Mononuclear cell (primary cell): ENCODE measurements at regions not wholly inside any gene's neighbourhood (a gene's known extent, or its start where the extent isn't known, plus 50 kb on each side); places are given as distances from the start of the nearest gene placed in this dataset.

ENCODE experiments used
- H3K27me3 ChIP-seq: 2 replicates; pipeline ENCODE4 v1.6.0; 2011; ENCODE audit warnings: low read length, control low read depth; ENCODE audit not compliant: insufficient read depth
- H3K4me1 ChIP-seq: 2 replicates; pipeline ENCODE4 v1.5.1; 2011; ENCODE audit warnings: mild to moderate bottlenecking, low read length, control low read depth; ENCODE audit not compliant: insufficient read depth
- H3K4me3 ChIP-seq: 2 replicates; pipeline ENCODE4 v1.5.1; 2011; ENCODE audit warnings: mild to moderate bottlenecking, low read length, moderate library complexity
- H3K9me3 ChIP-seq: 2 replicates; pipeline ENCODE4 v1.5.1; 2011; ENCODE audit warnings: low read depth, mild to moderate bottlenecking, control low read depth, low read length

DNA sequence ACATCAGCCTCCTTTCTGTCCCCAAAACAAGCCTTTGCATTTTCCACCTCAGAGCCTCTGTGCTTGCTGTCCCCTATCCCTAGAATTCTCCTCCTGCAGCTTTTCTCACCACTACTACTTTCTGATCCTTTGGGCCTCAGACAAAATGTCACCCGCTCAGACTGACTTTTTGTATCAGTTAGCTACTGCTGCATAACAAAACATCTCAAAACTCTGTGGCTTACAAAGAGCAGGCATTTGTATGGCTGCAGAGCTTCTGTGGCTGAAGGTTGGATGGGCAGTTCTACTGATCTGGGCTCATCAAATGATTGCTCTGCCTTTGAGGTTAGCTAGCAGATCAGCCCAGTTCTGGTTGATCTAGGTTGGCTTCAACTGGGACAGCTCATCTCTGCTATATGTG, 248.7 kb downstream of the MN1 start:
- Histone ChIP-seq H3K4me1 (no peaks in the 10 kb centered on the region), H3K9me3 (no peaks in the 10 kb centered on the region), H3K27me3 (no peaks in the 10 kb centered on the region), H3K4me3 (no peak overlapping the region)

DNA sequence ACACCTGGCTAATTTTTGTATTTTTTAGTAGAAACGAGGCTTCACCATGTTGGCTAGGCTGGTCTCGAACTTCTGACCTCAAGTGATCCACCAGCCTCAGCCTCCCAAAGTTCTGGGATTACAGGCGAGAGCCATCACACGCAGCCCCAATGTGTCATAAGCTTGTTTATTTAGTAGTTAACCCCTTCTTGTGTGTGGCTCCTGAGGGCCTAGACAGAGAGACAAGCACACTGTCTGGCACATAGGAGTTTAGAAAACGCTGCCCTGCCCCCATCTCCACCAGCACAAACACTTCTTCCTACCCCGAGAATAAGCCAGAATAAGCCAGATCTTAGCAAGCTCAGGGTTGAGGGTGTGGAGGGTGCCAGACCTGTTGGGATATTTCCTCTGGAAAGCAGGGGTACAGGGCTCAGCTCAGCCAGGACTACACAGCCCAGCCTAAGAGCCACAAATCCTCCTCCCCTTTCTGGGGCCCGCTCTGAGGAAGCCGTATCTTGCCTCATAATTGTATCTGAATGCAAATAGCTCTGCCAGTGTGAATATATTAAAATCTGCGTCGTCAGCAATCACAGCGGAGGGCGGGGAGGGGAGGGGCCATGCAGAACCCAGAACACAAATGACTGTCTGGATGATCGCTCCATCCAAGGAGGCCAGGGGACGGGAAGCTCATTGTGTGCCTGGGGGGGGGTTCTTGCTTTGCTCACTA, 247.3 kb downstream of the MN1 start:
- Histone ChIP-seq H3K9me3 (no peaks in the 10 kb centered on the region), H3K4me3 (no peak overlapping the region), H3K27me3 (no peaks in the 10 kb centered on the region), H3K4me1 (no peaks in the 10 kb centered on the region)

DNA sequence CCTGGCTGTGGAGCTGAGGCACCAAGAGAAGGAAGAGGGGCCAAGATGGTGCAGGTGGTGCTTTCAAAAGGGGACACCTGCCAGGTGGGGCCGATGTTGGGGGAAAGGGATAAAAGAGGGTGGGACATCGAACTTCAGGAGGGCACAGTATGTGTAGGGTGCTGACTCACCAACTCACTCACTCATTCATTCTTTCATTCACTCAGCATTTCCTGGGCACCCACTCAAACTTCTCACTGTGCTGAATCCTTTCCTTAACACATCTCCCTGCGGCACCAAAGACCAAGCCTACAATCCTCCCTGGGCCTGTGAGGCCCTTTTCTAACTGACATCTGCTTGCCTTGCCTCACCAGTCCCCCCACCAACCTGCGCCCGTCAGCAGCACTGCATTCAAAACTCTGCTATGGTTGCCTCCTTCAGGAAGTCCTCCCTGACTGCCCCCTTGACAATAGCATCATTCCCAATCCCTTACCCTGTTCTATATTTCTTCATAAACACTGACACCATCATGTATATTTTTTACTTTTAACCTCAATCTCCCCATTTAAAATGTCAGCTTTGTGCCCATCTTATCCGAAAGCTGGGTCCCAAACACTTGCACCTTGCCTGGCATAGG, 246.6 kb downstream of the MN1 start:
- Histone ChIP-seq H3K9me3 (no peaks in the 10 kb centered on the region), H3K4me1 (no peaks in the 10 kb centered on the region), H3K4me3 (no peak overlapping the region), H3K27me3 (no peaks in the 10 kb centered on the region)

DNA sequence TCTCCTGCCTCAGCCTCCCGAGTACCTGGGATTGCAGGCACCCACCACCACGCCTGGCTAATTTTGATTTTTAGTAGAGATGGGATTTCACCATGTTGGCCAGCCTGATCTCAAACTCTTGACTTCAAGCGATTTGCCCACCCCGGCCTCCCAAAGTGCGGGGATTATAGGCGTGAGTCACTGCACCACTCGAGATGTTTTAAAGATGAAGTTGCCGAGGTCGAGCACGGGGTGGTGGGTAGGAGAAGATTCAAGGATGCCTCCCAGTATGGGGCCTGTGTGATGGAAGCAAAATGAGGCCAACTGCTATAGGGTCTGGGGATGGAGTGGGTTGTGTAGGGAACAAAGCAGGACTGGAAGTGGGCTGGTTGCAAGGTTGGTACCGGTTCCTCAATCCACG, 245.2 kb downstream of the MN1 start:
- Histone ChIP-seq H3K9me3 (no peaks in the 10 kb centered on the region), H3K4me1 (no peaks in the 10 kb centered on the region), H3K4me3 (no peak overlapping the region), H3K27me3 (no peaks in the 10 kb centered on the region)

DNA sequence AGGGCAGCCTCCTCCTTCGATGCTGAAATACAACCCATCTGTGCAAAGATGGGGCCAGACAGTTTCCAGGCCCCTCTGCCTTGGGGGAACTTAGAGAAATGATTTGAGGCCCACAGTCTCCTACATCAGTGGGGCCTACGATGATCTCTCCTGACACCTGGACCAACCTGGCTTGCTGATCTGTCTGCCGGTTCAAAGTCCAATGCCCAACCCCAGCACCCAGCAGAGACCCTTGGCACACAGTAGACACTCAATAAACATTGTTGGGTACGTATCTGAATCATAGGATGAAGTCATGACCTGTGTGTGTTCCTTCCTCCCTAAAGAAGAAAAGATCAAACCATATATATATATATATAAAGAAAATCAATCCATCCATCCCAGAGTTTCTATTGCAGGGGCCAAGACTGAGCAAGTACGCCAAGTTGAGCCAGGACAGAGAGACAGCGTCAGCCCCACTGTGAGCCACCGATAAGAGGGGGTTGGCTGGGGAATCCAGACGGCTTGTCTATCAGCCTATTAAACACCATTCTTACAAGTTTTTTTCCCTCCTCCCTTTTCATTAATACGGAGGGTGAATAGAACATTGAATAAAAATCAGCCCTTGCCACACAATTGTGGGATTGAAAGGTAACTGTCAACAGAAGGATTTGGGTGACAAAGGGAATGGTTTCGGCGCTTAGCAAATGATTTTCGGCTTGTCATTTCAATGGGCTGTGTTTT, 244.1 kb downstream of the MN1 start:
- Histone ChIP-seq H3K9me3 (no peaks in the 10 kb centered on the region), H3K27me3 (no peaks in the 10 kb centered on the region), H3K4me3 (no peak overlapping the region), H3K4me1 (no peaks in the 10 kb centered on the region)

DNA sequence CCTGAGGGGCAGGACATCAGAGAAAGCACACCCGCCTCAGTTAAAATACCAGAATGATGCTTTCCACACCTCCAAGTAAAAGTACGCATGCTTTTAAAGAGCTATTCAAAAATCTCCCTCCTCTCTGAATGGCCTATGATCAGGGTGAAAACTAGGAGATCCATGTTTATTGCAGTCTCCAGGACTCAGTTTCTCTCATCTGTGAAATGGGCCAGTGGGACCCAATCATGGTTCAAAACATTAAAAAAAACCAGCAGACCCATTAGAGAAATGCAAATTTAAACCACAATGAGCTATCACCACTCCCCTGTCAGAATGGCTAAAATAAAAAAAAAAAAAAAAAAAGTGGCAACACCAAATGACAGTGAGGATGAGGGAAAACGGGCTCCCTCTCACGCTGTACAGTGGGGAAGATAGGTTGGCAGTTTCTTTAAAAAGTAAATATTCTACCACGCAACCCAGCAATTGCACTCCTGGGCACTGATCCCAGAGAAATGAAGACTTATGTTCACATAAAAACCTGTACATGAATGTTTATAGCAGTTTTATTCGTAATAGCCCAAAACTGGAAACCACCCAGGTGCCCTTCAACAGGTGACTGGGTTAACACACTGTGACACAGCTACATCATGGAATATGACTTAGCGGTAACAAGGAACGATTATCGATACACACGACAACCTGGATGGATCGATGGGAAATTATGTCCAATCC, 242.7 kb downstream of the MN1 start:
- no peaks in the 10 kb centered on the region for H3K4me1 ChIP-seq
- no peaks in the 10 kb centered on the region for H3K27me3 ChIP-seq
- no peaks in the 10 kb centered on the region for H3K9me3 ChIP-seq
- H3K4me3 ChIP-seq: no peak overlapping the region

DNA sequence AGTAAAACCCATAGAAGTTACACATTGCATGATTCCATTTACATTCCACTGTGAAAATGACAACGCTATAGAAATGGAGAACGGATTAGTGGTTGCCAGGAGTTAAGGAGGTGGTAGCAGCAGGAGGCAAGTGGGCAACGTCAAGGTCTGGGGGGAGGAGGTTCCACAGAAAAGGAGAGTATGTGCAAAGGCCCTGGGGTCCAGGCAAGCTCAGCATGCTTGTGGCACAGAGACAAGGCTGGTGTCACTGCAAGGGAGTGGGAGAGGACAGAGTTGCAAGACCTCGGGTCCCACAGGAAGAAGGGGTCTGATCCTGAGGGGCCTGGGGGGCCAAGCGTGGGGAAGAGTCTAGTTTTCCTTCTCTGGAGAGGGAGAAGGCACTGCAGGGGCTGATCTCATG, 240.8 kb downstream of the MN1 start:
- no peaks in the 10 kb centered on the region for H3K27me3 ChIP-seq

DNA sequence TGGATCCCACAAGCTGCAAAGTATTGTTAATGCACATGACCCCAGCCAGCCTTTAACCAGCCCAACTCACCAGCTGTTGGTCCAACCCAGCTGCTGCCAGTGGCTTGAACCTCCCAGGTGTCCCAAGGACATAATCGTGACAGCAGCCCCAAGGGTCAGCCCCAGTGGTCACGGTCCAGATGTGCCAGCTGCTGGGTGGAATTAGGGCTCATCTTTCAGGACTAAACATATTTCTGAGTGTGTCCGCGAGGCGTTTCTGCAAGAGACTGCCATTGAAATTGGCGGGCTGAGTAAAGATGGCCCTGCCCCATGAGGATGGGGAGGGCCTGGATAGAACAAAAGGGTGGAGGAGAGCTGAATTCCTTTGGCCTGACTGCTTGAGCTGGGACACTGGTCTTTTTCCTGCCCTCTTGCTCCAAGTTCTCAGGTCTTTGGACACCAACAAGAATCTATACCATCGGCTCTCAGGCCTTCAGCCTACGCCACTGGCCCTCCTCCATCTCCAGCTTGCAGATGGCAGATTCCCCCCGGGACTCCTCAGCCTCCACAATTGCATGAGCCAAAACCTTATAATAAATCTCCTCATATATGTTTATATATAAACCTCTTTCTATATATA, 240.2 kb downstream of the MN1 start:
- no peaks in the 10 kb centered on the region for H3K4me1 ChIP-seq
- H3K27me3 ChIP-seq: no peaks in the 10 kb centered on the region

More for the DNA sequence above, 240.8 kb downstream of the MN1 start:
- Histone ChIP-seq H3K9me3 (no peaks in the 10 kb centered on the region), H3K4me1 (no peaks in the 10 kb centered on the region), H3K4me3 (no peak overlapping the region)

DNA sequence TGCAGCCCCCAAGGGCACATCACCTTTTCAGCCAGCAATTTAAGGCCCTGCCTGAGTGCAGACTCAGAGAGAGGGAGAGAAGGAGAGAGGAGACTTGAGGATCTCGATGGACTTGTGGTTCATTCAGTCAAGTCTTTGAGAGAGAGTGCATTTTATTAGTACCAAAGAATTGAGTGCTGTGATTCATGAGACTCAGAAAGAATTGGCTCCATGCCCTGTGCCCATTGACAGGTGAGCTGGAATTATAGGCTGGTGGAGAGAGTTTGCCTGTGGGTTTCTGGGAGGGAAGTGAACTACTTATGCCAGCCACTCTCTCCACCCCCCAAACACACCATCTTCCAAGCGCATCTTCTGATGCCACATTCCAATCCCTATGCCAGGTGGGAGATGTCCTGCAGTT, 236.8 kb downstream of the MN1 start:
- Histone ChIP-seq H3K4me1 (no peaks in the 10 kb centered on the region), H3K4me3 (no peak overlapping the region), H3K27me3 (no peaks in the 10 kb centered on the region), H3K9me3 (no peaks in the 10 kb centered on the region)

More for the DNA sequence above, 240.2 kb downstream of the MN1 start:
- H3K9me3 ChIP-seq: no peaks in the 10 kb centered on the region
- no peak overlapping the region for H3K4me3 ChIP-seq

DNA sequence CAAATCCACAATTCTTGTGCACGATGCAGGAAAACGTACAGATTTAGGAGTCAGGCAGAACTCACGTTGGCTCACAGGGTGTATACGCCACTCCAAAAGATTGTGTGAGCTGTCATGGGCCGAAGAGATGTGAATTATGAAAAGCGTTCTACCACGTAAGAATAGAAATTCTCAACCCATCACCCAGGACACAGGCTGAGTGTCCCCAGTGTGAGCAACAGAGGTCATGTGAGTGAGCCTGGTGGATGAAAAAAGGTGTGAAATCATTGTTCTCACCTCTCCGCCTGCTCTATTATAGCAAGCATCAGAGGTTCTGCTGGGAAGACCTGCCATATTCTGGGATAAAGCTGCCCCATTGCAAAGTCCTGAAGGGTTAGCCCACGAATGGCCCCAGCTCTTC, 235.0 kb downstream of the MN1 start:
- Histone ChIP-seq H3K4me1 (no peaks in the 10 kb centered on the region), H3K27me3 (no peaks in the 10 kb centered on the region), H3K9me3 (no peaks in the 10 kb centered on the region), H3K4me3 (no peak overlapping the region)

DNA sequence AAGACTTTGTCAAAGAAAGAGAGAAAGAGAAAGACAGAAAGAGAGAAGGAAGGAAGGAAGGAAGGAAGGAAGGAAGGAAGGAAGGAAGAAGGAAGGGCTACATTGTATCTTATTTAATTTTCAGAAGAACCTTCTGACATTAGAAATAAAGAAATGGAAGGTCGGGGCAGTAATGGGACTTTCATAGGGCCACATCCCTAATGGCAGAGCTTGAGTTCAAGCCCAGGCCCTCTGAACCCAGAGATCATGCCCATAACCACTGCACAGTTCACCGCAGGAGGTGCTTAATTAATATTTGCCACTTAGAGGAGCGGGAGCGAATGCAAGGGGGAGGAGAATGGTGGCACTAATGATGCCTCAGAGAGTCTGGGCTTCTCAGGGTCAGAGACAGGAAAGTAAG, 233.3 kb downstream of the MN1 start:
- H3K4me3 ChIP-seq: no peak overlapping the region
- no peaks in the 10 kb centered on the region for H3K9me3 ChIP-seq
- no peaks in the 10 kb centered on the region for H3K4me1 ChIP-seq

DNA sequence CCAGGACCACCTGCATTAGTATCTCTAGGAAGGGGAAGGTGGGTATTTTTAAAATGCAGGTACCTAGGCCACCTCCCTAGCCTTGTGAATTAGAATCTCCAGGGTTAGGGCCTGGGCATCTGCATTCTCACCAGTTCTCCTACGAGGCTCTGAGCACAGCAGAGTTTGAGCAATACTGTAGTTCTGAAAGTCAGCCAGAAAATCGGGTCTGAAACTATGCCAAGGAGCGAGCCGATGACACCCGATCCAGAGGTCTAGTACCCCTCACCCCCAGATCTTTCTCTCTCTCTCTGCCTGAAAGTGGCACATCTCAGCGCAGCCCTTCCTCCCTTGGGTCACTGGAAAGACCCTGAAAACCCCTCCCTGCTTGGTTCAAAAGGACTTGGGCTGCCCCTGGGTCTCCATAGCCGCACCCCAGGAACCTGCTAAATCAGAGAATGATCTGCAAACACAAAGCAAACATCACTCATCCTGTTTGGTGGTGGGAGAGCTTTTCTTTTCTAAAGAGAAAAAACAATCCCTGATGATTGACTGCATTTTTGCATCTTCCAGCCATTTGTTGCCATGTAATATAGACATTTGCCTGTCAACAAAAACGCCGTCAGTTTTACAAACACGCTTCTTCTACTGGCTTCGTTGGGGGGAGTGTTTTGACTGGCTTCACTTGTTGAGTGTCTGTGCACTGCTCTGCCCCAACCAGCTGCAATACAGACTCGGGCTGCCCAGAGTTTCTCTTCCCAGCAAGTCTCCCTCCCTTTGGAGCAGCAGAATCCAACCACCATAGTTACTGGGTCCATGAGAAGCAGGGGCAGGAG, 229.9 kb downstream of the MN1 start:
- H3K4me1 ChIP-seq: no peaks in the 10 kb centered on the region
- H3K27me3 ChIP-seq: no peaks in the 10 kb centered on the region
- no peaks in the 10 kb centered on the region for H3K9me3 ChIP-seq
- H3K4me3 ChIP-seq: no peak overlapping the region

More for the DNA sequence above, 233.3 kb downstream of the MN1 start:
- no peaks in the 10 kb centered on the region for H3K27me3 ChIP-seq

DNA sequence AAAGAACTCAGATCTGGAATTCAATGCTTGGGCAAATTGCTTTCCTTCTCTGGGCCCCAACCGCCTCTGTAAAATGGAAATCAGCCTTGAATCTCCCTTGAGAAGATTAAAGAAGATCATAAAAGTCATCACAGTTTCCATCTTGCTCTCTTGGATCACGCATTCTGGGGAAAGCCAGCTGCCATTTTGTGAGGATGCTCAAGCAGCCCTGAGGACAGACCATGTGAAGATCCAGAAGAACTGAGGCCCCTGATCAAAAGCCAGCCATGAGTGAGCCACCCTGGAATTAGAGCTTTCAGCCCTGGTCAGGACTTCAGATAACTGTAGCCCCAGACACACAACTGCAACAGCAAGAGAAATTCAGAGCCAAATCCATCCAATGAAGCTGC, 229.3 kb downstream of the MN1 start:
- H3K4me1 ChIP-seq: no peaks in the 10 kb centered on the region
- H3K27me3 ChIP-seq: no peaks in the 10 kb centered on the region
- H3K9me3 ChIP-seq: no peaks in the 10 kb centered on the region
- H3K4me3 ChIP-seq: no peak overlapping the region

DNA sequence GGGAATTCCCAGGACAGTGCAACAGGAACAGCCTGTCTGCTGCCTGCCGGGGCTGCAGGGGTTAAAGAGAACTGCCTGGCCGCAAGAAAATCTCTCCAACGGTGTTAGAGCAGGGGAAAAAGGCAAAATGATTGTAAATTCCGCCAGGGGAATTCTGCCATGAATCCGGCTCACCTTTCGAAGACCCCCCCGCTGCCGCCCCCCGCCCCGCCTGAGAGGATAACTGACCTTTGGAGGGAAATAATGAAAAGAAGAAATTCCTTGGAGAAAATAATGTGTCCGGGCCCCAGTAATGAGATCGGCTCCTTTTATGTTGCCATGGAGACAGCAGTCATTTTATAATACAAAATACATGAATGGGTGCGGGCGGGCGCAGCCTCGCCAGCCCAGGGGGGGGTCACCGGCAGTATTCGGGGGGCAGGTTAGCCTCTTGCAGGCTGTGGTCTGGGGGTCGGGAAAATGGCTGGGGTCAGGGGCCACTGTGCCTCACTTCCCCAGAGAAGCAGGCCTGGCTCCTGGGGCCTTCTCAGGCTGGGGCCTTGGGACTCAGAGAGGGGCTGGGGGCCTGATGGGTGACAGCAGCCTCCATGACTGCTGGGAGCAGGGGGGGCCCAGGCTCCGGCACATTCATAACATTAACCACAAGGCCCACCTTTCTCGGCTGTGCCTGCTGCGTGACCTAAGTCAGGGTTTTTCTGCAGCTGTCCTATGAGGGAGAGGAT, 228.1 kb downstream of the MN1 start:
- H3K4me3 ChIP-seq: no peak overlapping the region
- no peaks in the 10 kb centered on the region for H3K27me3 ChIP-seq
- H3K9me3 ChIP-seq: no peaks in the 10 kb centered on the region
- no peaks in the 10 kb centered on the region for H3K4me1 ChIP-seq
